K562 (cell line): ENCODE measurements at regions not wholly inside any gene's neighbourhood (a gene's known extent, or its start where the extent isn't known, plus 50 kb on each side); places are given as distances from the start of the nearest gene placed in this dataset.

Experiments
- ATAC-seq: fragments of 200-7000 bp; cut with Tn5 transposase; 3 replicates; pipeline ENCODE4 v1.9.1; 2020; ENCODE audit warnings: moderate library complexity
- BruUV-seq: library from RNA; stranded (reverse); fragments of 400-500 nt; replicated peaks from 2 replicates; lab custom pipeline; 2021; lab: Mats Ljungman, UMichigan
- CTCF ChIA-PET: fragments of 300-600 bp; formaldehyde crosslinking; extraction: SDS; loops from one replicate; lab custom pipeline; 2021; ENCODE audit warnings: low intra/inter-chr PET ratio; lab: Yijun Ruan, JAX
- POLR2A ChIA-PET: fragments of 300-600, 350-650 bp; sonication (Branson Sonifier 250); formaldehyde crosslinking; extraction: SDS; loops from one replicate; lab custom pipeline; 2021; ENCODE audit warnings: antibody characterized with exemption, inconsistent platforms; lab: Yijun Ruan, JAX
- DNase-seq, 4 experiments: peaks; one replicate each; pipeline versions ENCODE4 v3.0.0 to v3.0.0-alpha.2; 2011 to 2018; ENCODE audit warnings: low spot score in 3 of 4, mixed read lengths in 3 of 4; ENCODE audit errors: extremely low read depth in 1 of 4
- FAIRE-seq: peaks from 2 replicates; lab custom pipeline; 2011; peaks lifted over from hg19 to GRCh38; lab: Jason Lieb, UNC
- H2AFZ ChIP-seq: 2 replicates; pipeline ENCODE4 v1.6.0; 2011; ENCODE audit warnings: low read depth, low read length, control low read depth, inconsistent platforms
- H3K27ac ChIP-seq: fragments of 200-600 bp; 3 replicates; pipeline ENCODE4 v1.8.0; 2011; ENCODE audit warnings: low read depth, mild to moderate bottlenecking, control low read depth, inconsistent platforms, low read length, moderate library complexity, mixed read lengths; ENCODE audit errors: extremely low read depth
- H3K27me3 ChIP-seq, 2 experiments: fragments of 300-600 bp in 1 of 2; 2 replicates in 1 of 2; 3 replicates in 1 of 2; pipeline versions ENCODE4 v1.6.0 to v1.8.0; 2011; ENCODE audit warnings: inconsistent platforms in 2 of 2, low read length in 2 of 2, mild to moderate bottlenecking in 1 of 2, mixed read lengths in 1 of 2, moderate library complexity in 1 of 2; ENCODE audit not compliant: control insufficient read depth in 2 of 2, insufficient read depth in 2 of 2
- H3K36me3 ChIP-seq: fragments of 300-600 bp; 3 replicates; pipeline ENCODE4 v1.8.0; 2011; ENCODE audit warnings: mild to moderate bottlenecking, low read length, inconsistent platforms; ENCODE audit not compliant: control insufficient read depth, insufficient read depth
- H3K4me1 ChIP-seq, 2 experiments: fragments of 200-600 bp in 1 of 2; replicated peaks in 1 of 2; 2 replicates in 1 of 2; 3 replicates in 1 of 2; pipeline versions ENCODE4 v1.5.1 to v1.8.0; 2011; ENCODE audit warnings: inconsistent platforms in 2 of 2, low read length in 2 of 2, mild to moderate bottlenecking in 1 of 2, mixed read lengths in 1 of 2, moderate library complexity in 1 of 2; ENCODE audit not compliant: control insufficient read depth in 2 of 2, insufficient read depth in 2 of 2
- H3K4me2 ChIP-seq: 2 replicates; pipeline ENCODE4 v1.6.1; 2011; ENCODE audit warnings: low read length, control low read depth, inconsistent platforms, mixed read lengths; ENCODE audit not compliant: insufficient read depth
- H3K4me3 ChIP-seq: fragments of 200-600 bp; sonication (generic), shearing (Covaris generic); 2 replicates; pipeline ENCODE4 v1.5.1; 2016; ENCODE audit warnings: control low read depth, inconsistent platforms
- H3K79me2 ChIP-seq: fragments of 200-600 bp; 3 replicates; pipeline ENCODE4 v1.8.0; 2011; ENCODE audit warnings: low read length, inconsistent platforms; ENCODE audit not compliant: control insufficient read depth, insufficient read depth
- H3K9ac ChIP-seq, 2 experiments: 2 replicates each; pipeline versions ENCODE4 v1.6.0 to v1.6.1; 2011; ENCODE audit warnings: low read depth in 2 of 2, low read length in 2 of 2, control low read depth in 1 of 2, inconsistent platforms in 1 of 2, mild to moderate bottlenecking in 1 of 2, mixed read lengths in 1 of 2; ENCODE audit not compliant: insufficient read depth in 1 of 2
- H3K9me1 ChIP-seq: one replicate; pipeline ENCODE4 v1.6.0; 2011; ENCODE audit warnings: inconsistent platforms, mild to moderate bottlenecking, low read length, moderate library complexity; ENCODE audit not compliant: control insufficient read depth, insufficient read depth
- H3K9me3 ChIP-seq: replicated peaks from 2 replicates; pipeline ENCODE4 v1.5.1; 2011; ENCODE audit warnings: low read depth, low read length, inconsistent platforms; ENCODE audit not compliant: control insufficient read depth, insufficient read depth
- H4K20me1 ChIP-seq: replicated peaks from 2 replicates; pipeline ENCODE4 v1.6.1; 2011; ENCODE audit warnings: low read length, inconsistent platforms, mixed read lengths; ENCODE audit not compliant: control insufficient read depth, insufficient read depth
- ARHGAP35 ChIP-seq: fragments of 450-650 bp; IDR thresholded peaks from 2 replicates; pipeline ENCODE4 v1.6.1; 2018; ENCODE audit not compliant: partially characterized antibody
- CHCHD3 ChIP-seq: fragments of 250-450 bp; sonication (Bioruptor Pico); IDR thresholded peaks from 2 replicates; pipeline ENCODE4 v2.1.2; 2022; ENCODE audit warnings: mild to moderate bottlenecking
- MCM3 ChIP-seq: fragments of 450-650 bp; IDR thresholded peaks from 2 replicates; pipeline ENCODE4 v1.6.1; 2016
- RB1 ChIP-seq: fragments of 450-650 bp; IDR thresholded peaks from 2 replicates; pipeline ENCODE4 v1.6.1; 2017; ENCODE audit warnings: low read depth, mild to moderate bottlenecking
- SAP30 ChIP-seq: fragments of 200-600 bp; sonication (generic); IDR thresholded peaks from 2 replicates; pipeline ENCODE4 v1.6.1; 2012; ENCODE audit warnings: borderline replicate concordance, low read depth, mild to moderate bottlenecking, moderate library complexity, low read length, control low read depth, inconsistent platforms; ENCODE audit not compliant: insufficient read depth, poor library complexity, severe bottlenecking
- SETDB1 ChIP-seq: IDR thresholded peaks from one replicate; pipeline ENCODE4 v1.6.1; 2012; ENCODE audit warnings: low read length, control low read depth, inconsistent platforms
- TCF7 ChIP-seq: sonication (generic); IDR thresholded peaks from 2 replicates; pipeline ENCODE4 v1.6.1; 2016; ENCODE audit warnings: antibody characterized with exemption, borderline replicate concordance
- TEAD1 ChIP-seq, 2 experiments: fragments of 450-650 bp in 1 of 2; sonication (generic) in 1 of 2; formaldehyde crosslinking; IDR thresholded peaks; 2 replicates each; pipeline versions ENCODE4 v1.4.0 to v1.8.0; 2020 to 2022; ENCODE audit warnings: mild to moderate bottlenecking in 2 of 2, missing genetic modification reagents in 1 of 2
- TEAD4 ChIP-seq, 2 experiments: sonication (generic) in 1 of 2; formaldehyde crosslinking in 1 of 2; IDR thresholded peaks; 2 replicates each; pipeline versions ENCODE4 v1.6.1 to v1.8.0; 2012 to 2022; ENCODE audit warnings: borderline replicate concordance in 1 of 2, inconsistent platforms in 1 of 2, low read length in 1 of 2, mild to moderate bottlenecking in 1 of 2, missing genetic modification reagents in 1 of 2
- ZNF146 ChIP-seq: IDR thresholded peaks from one replicate; pipeline ENCODE4 v1.6.1; 2018; ENCODE audit warnings: missing compliant biosample characterization; ENCODE audit not compliant: unreplicated experiment
- ZNF586 ChIP-seq: fragments of 450-650 bp; formaldehyde crosslinking; conservative IDR thresholded peaks from 2 replicates; pipeline ENCODE4 v1.4.0; 2020; ENCODE audit warnings: mild to moderate bottlenecking, moderate library complexity
- WGBS: fragments of 100-300 bp; shearing (Covaris generic); methylation state at CpG from one replicate; pipeline ENCODE4 v1.1.6; 2016; ENCODE audit warnings: low coverage, mixed read lengths; ENCODE audit not compliant: insufficient coverage; ENCODE audit errors: missing lambda C conversion rate; 5-methylcytosine and 5-hydroxymethylcytosine counted together
- in situ Hi-C: fragments of 300-500 bp; cut with MboI; formaldehyde crosslinking; loops from 4 replicates; pipeline ENCODE4 v1.15.0; 2018; ENCODE audit warnings: inconsistent platforms, mixed read lengths
- intact Hi-C: fragments of 100-400 bp; cut with micrococcal nuclease; formaldehyde crosslinking; loops from 2 replicates; pipeline ENCODE4 v1.14.2; 2022
- TF ChIP-seq, protein P1 (sequence below): IDR thresholded peaks from 2 replicates; pipeline ENCODE4 v1.6.1; 2011; ENCODE audit not compliant: insufficient read length; ENCODE audit errors: extremely low read depth
- TF ChIP-seq, protein P2 (sequence below): fragments of 250-450 bp; sonication (Bioruptor Pico); IDR thresholded peaks from 2 replicates; pipeline ENCODE4 v1.8.0; 2021; ENCODE audit warnings: moderate library complexity, mild to moderate bottlenecking, inconsistent platforms

DNA sequence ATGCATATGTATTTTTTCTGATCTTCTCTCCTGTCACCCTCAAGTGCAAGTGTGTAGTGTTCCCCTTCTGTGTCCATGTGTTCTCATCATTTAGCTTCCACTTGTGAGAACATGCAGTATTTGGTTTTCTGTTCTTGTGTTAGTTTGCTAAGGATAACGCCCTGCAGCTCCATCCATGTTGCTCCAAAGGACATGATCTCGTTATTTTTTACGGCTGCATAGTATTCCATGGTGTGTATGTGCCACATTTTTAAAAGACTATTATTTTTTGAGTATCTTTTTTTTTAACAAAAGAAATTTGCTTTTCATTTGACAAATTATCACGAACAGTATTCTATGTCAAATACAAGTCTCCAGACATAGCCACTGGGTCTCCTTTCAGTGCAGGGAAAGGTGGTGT is 110.1 kb upstream of the ZNF746 start:
- in situ Hi-C loops (no loop called here), intact Hi-C loops (no loop called here)
- POLR2A ChIA-PET: interaction anchor here (3.2 to 3.6 kb wide), 2 partner anchors 12 to 16 kb away, joined by 14 to 18 read pairs; no protein-coding TSS in a partner anchor
- Histone ChIP-seq H3K36me3 (peaks cover 93% of the 10 kb centered on the region), H3K4me1 (no peaks in the 10 kb centered on the region), H3K27me3 (no peaks in the 10 kb centered on the region), H3K9me1 (no peaks in the 10 kb centered on the region), H2AFZ (no peak overlapping the region), H3K9ac (no peak overlapping the region), H4K20me1 (no peaks in the 10 kb centered on the region), H3K4me2 (no peak overlapping the region), H3K27ac (no peak overlapping the region), H3K9me3 (no peaks in the 10 kb centered on the region), H3K4me3 (no peak overlapping the region), H3K79me2 (no peaks in the 10 kb centered on the region)
- BruUV-seq: no TSS peak
- FAIRE-seq (no peak), ATAC-seq (no peak), DNase-seq (no peak)
- TF ChIP-seq, protein P1, sequence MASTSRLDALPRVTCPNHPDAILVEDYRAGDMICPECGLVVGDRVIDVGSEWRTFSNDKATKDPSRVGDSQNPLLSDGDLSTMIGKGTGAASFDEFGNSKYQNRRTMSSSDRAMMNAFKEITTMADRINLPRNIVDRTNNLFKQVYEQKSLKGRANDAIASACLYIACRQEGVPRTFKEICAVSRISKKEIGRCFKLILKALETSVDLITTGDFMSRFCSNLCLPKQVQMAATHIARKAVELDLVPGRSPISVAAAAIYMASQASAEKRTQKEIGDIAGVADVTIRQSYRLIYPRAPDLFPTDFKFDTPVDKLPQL: no peak
- peak; percentile 78 for TF ChIP-seq ZNF146 (CRISPR knock-in tag)
- CTCF ChIA-PET: no interaction called here
- 89% methylated on average over 4 of the region's 4 CpGs for WGBS

DNA sequence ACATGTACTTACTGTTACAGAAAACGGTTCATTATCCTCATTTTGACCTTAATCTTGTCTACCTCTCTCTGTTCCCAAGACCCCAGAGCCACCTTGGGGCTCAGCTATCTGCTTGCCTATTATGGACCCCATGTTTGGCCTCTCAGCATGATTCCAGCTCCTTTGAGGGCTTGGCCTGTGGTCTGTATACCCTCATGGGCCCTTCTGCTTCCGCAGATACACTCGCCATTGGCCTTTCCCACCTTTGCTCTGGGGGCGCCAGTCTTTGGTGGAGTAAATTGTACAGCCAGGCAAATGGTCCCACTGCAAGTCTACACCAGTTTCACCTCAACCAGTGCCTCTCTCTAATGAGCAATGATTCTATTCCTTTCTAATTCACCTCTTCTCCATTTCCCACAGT is 109.2 kb upstream of the ZNF746 start:
- ATAC-seq: no peak
- H3K4me2 ChIP-seq: no peak overlapping the region
- in situ Hi-C loops (no loop called here), intact Hi-C loops (no loop called here)
- H3K27me3 ChIP-seq: no peaks in the 10 kb centered on the region
- no peak overlapping the region for H3K9ac ChIP-seq
- H4K20me1 ChIP-seq: no peaks in the 10 kb centered on the region
- TF ChIP-seq CHCHD3: no peak
- TF ChIP-seq, protein P2, sequence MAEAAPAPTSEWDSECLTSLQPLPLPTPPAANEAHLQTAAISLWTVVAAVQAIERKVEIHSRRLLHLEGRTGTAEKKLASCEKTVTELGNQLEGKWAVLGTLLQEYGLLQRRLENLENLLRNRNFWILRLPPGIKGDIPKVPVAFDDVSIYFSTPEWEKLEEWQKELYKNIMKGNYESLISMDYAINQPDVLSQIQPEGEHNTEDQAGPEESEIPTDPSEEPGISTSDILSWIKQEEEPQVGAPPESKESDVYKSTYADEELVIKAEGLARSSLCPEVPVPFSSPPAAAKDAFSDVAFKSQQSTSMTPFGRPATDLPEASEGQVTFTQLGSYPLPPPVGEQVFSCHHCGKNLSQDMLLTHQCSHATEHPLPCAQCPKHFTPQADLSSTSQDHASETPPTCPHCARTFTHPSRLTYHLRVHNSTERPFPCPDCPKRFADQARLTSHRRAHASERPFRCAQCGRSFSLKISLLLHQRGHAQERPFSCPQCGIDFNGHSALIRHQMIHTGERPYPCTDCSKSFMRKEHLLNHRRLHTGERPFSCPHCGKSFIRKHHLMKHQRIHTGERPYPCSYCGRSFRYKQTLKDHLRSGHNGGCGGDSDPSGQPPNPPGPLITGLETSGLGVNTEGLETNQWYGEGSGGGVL: no peak
- no peak for TF ChIP-seq TEAD4 (IDR thresholded peaks at IDR 0.05; ENCODE audit: low read length)
- no peak for TF ChIP-seq TEAD4 (CRISPR knock-in tag; IDR thresholded peaks at IDR 0.05; ENCODE audit: borderline replicate concordance)
- no peak for TF ChIP-seq MCM3
- no peak for TF ChIP-seq TEAD1 (CRISPR knock-in tag; IDR thresholded peaks at IDR 0.05)
- no peak for TF ChIP-seq ZNF586 (CRISPR knock-in tag)
- TF ChIP-seq SETDB1: no peak
- TF ChIP-seq SAP30: no peak
- no peak for TF ChIP-seq RB1
- no peak for TF ChIP-seq ARHGAP35
- no peak for TF ChIP-seq TCF7
- TF ChIP-seq, all 486 proteins: peak for 0
- H3K4me3 ChIP-seq: no peak overlapping the region
- DNase-seq: no peak
- H3K27ac ChIP-seq: no peak overlapping the region
- H3K4me1 ChIP-seq: no peaks in the 10 kb centered on the region
- WGBS: 89% methylated on average over 4 of the region's 4 CpGs
- no peaks in the 10 kb centered on the region for H3K9me3 ChIP-seq
- H3K79me2 ChIP-seq: no peaks in the 10 kb centered on the region
- no peaks in the 10 kb centered on the region for H3K9me1 ChIP-seq
- CTCF ChIA-PET: no interaction called here
- no TSS peak for BruUV-seq
- no peak overlapping the region for H2AFZ ChIP-seq
- POLR2A ChIA-PET: interaction anchor here (1.1 to 3.2 kb wide), 2 partner anchors 12 to 17 kb away, joined by 3 to 14 read pairs; no protein-coding TSS in a partner anchor
- no peak for FAIRE-seq
- H3K36me3 ChIP-seq: peaks cover 93% of the 10 kb centered on the region
